ENCODE measurements at regions not wholly inside any gene's neighbourhood (a gene's known extent, or its start where the extent isn't known, plus 50 kb on each side); places are given as distances from the start of the nearest gene placed in this dataset.

GRCh38 chr13:40351537-40352379 lies 314.7 kb downstream of the FOXO1 start:
- TF ChIP-seq, protein P1, sequence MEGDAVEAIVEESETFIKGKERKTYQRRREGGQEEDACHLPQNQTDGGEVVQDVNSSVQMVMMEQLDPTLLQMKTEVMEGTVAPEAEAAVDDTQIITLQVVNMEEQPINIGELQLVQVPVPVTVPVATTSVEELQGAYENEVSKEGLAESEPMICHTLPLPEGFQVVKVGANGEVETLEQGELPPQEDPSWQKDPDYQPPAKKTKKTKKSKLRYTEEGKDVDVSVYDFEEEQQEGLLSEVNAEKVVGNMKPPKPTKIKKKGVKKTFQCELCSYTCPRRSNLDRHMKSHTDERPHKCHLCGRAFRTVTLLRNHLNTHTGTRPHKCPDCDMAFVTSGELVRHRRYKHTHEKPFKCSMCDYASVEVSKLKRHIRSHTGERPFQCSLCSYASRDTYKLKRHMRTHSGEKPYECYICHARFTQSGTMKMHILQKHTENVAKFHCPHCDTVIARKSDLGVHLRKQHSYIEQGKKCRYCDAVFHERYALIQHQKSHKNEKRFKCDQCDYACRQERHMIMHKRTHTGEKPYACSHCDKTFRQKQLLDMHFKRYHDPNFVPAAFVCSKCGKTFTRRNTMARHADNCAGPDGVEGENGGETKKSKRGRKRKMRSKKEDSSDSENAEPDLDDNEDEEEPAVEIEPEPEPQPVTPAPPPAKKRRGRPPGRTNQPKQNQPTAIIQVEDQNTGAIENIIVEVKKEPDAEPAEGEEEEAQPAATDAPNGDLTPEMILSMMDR (IDR thresholded peaks at IDR 0.05), result no peak

DNA sequence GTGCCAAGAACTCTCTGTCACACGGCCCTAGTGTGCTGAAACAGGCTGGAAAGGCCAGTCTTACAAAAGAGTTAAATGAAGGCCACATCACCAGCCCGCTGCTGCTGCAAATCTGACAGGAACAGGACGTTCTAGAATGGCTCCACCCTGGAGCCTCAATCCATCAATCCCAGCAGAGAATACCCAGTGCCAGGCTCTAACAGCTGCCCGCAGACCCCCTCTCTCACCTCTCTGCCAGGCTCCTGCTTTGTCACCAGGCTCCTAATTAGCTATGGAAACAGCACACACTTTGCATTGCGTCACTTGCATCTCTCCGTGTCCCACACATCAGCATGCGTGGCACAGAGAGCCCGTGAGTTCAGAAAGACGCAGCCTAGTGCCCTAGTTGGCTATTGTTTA lies 314.1 kb downstream of the FOXO1 start:
- TF ChIP-seq, protein P1 (IDR thresholded peaks at IDR 0.05), result no peak

- TF ChIP-seq, protein P1 (IDR thresholded peaks at IDR 0.05), result no peak
Measured at GRCh38 chr13:40352802-40353562, 313.5 kb downstream of the FOXO1 start.

- TF ChIP-seq, protein P1 (IDR thresholded peaks at IDR 0.05), result no peak
Measured at GRCh38 chr13:40355126-40355724, 311.2 kb downstream of the FOXO1 start.

DNA sequence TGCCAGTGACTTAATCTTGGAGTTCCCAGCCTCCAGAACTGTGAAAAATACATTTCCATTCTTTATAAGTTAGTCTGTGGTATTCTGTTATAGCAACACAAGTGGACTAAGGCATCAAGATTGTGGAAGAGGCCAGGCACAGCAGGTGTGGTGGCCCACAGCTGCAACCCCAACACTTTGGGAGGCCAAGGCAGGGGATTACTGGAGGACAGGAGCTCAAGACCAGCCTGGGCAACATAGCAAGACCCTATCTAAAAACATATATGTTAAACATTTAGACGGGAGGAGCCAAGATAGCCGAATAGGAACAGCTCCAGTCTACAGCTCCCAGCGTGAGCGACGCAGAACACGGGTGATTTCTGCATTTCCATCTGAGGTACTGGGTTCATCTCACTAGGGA lies 310.4 kb downstream of the FOXO1 start:
- TF ChIP-seq, protein P1 (IDR thresholded peaks at IDR 0.05), result no peak

- TF ChIP-seq, protein P1 (IDR thresholded peaks at IDR 0.05), result no peak
Measured at GRCh38 chr13:40362502-40362901, 303.9 kb downstream of the FOXO1 start.

DNA sequence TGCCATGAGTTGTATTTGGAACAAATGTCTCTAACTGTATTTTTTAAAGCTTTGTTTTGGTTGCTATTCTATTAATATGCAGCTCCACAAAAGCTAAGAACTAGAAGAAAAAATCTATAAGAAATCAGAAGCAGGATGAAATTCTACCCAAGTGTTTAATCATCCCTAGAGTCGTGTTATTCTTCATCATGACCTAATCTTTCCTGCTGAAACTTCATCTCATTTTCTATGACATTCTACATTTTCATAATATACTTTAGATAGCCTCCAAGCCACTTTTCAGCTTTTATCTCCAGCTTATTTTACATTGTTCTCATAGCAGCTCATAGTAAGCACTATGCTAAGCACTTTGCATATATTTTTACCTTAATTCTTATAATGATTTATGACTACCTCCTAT lies 302.8 kb downstream of the FOXO1 start:
- TF ChIP-seq, protein P1 (IDR thresholded peaks at IDR 0.05), result no peak
